ENCODE measurements at regions not wholly inside any gene's neighbourhood (a gene's known extent, or its start where the extent isn't known, plus 50 kb on each side); places are given as distances from the start of the nearest gene placed in this dataset.

GRCh38 chr20:5484926-5485325 is 125.9 kb downstream of the GPCPD1 start:
- Mint-ChIP-seq H3K4me3 (ENCODE audit: low read depth) (no peak overlapping the region), H3K36me3 (ENCODE audit: insufficient read depth) (no peaks in the 10 kb centered on the region), H3K27ac (no peak overlapping the region), H3K4me1 (ENCODE audit: low read depth) (no peaks in the 10 kb centered on the region), H3K9me3 (ENCODE audit: low read depth) (no peaks in the 10 kb centered on the region), H3K27me3 (peaks cover 35% of the 10 kb centered on the region)
- no peak for DNase-seq (ENCODE audit: low spot score, unreplicated experiment)
- no peak for TF ChIP-seq CTCF (IDR thresholded peaks at IDR 0.05; ENCODE audit: unreplicated experiment)

- Mint-ChIP-seq H3K27me3 (peaks cover 37% of the 10 kb centered on the region), H3K27ac (no peak overlapping the region), H3K4me3 (ENCODE audit: low read depth) (no peak overlapping the region), H3K36me3 (ENCODE audit: insufficient read depth) (no peaks in the 10 kb centered on the region), H3K4me1 (ENCODE audit: low read depth) (no peaks in the 10 kb centered on the region), H3K9me3 (ENCODE audit: low read depth) (no peaks in the 10 kb centered on the region)
- DNase-seq (ENCODE audit: low spot score, unreplicated experiment) = no peak
- no peak for TF ChIP-seq CTCF (IDR thresholded peaks at IDR 0.05; ENCODE audit: unreplicated experiment)
Observed at GRCh38 chr20:5484346-5484745, 126.5 kb downstream of the GPCPD1 start.

GRCh38 chr20:5482791-5483190 is 128.0 kb downstream of the GPCPD1 start:
- Mint-ChIP-seq H3K36me3 (ENCODE audit: insufficient read depth) (no peaks in the 10 kb centered on the region), H3K27me3 (peaks cover 38% of the 10 kb centered on the region), H3K9me3 (ENCODE audit: low read depth) (no peaks in the 10 kb centered on the region), H3K27ac (no peak overlapping the region), H3K4me3 (ENCODE audit: low read depth) (no peak overlapping the region), H3K4me1 (ENCODE audit: low read depth) (no peaks in the 10 kb centered on the region)
- no peak for DNase-seq (ENCODE audit: low spot score, unreplicated experiment)
- TF ChIP-seq CTCF (IDR thresholded peaks at IDR 0.05; ENCODE audit: unreplicated experiment) = no peak

- Mint-ChIP-seq H3K4me3 (ENCODE audit: low read depth) (no peak overlapping the region), H3K27ac (no peak overlapping the region), H3K9me3 (ENCODE audit: low read depth) (no peaks in the 10 kb centered on the region), H3K36me3 (ENCODE audit: insufficient read depth) (no peaks in the 10 kb centered on the region), H3K4me1 (ENCODE audit: low read depth) (no peaks in the 10 kb centered on the region), H3K27me3 (peaks cover 35% of the 10 kb centered on the region)
- TF ChIP-seq CTCF (IDR thresholded peaks at IDR 0.05; ENCODE audit: unreplicated experiment) = no peak
- no peak for DNase-seq (ENCODE audit: low spot score, unreplicated experiment)
Observed at GRCh38 chr20:5481872-5482271, 128.9 kb downstream of the GPCPD1 start.

GRCh38 chr20:5480824-5481600 is 129.8 kb downstream of the GPCPD1 start:
- TF ChIP-seq CTCF (IDR thresholded peaks at IDR 0.05; ENCODE audit: unreplicated experiment) = no peak
- DNase-seq (ENCODE audit: low spot score, unreplicated experiment) = no peak

More at GRCh38 chr20:5480824-5481600, 129.8 kb downstream of the GPCPD1 start:
- Mint-ChIP-seq H3K4me1 (ENCODE audit: low read depth) (no peaks in the 10 kb centered on the region), H3K27me3 (peaks cover 28% of the 10 kb centered on the region), H3K36me3 (ENCODE audit: insufficient read depth) (no peaks in the 10 kb centered on the region), H3K27ac (no peak overlapping the region), H3K4me3 (ENCODE audit: low read depth) (no peak overlapping the region), H3K9me3 (ENCODE audit: low read depth) (no peaks in the 10 kb centered on the region)
